ENCODE measurements at regions not wholly inside any gene's neighbourhood (a gene's known extent, or its start where the extent isn't known, plus 50 kb on each side); places are given as distances from the start of the nearest gene placed in this dataset.

GRCh38 chr22:27088026-27088425 lies 430.6 kb downstream of the MIAT start:
- TF ChIP-seq JUND (IDR thresholded peaks at IDR 0.05; ENCODE audit: low read depth), result no peak
- no peak for DNase-seq (ENCODE audit: low read depth in 1 of 2, low spot score in 1 of 2)
- in situ Hi-C loops (cut with HindIII; ENCODE audit: low pct_unique_long_range_greater_than_20kb, low sequenced_read_pairs), result no loop called here

GRCh38 chr22:27089264-27089663 lies 431.9 kb downstream of the MIAT start:
- DNase-seq (ENCODE audit: low read depth in 1 of 2, low spot score in 1 of 2), result no peak
- no peak for TF ChIP-seq JUND (IDR thresholded peaks at IDR 0.05; ENCODE audit: low read depth)
- in situ Hi-C loops (cut with HindIII; ENCODE audit: low pct_unique_long_range_greater_than_20kb, low sequenced_read_pairs), result no loop called here

- no peak for TF ChIP-seq JUND (IDR thresholded peaks at IDR 0.05; ENCODE audit: low read depth)
- in situ Hi-C loops (cut with HindIII; ENCODE audit: low pct_unique_long_range_greater_than_20kb, low sequenced_read_pairs), result no loop called here
- no peak for DNase-seq (ENCODE audit: low read depth in 1 of 2, low spot score in 1 of 2)
These were observed 433.2 kb downstream of the MIAT start for GRCh38 chr22:27090611-27091011.

GRCh38 chr22:27093422-27093821 lies 436.0 kb downstream of the MIAT start:
- no peak for TF ChIP-seq JUND (IDR thresholded peaks at IDR 0.05; ENCODE audit: low read depth)
- no peak for DNase-seq (ENCODE audit: low read depth in 1 of 2, low spot score in 1 of 2)
- in situ Hi-C loops (cut with HindIII; ENCODE audit: low pct_unique_long_range_greater_than_20kb, low sequenced_read_pairs), result no loop called here

- DNase-seq (ENCODE audit: low read depth in 1 of 2, low spot score in 1 of 2), result no peak
- no peak for TF ChIP-seq JUND (IDR thresholded peaks at IDR 0.05; ENCODE audit: low read depth)
- in situ Hi-C loops (cut with HindIII; ENCODE audit: low pct_unique_long_range_greater_than_20kb, low sequenced_read_pairs), result no loop called here
These were observed 437.4 kb downstream of the MIAT start for GRCh38 chr22:27094633-27095308.

GRCh38 chr22:27097506-27097905 lies 440.1 kb downstream of the MIAT start:
- no peak for DNase-seq (ENCODE audit: low read depth in 1 of 2, low spot score in 1 of 2)
- TF ChIP-seq JUND (IDR thresholded peaks at IDR 0.05; ENCODE audit: low read depth), result no peak
- in situ Hi-C loops (cut with HindIII; ENCODE audit: low pct_unique_long_range_greater_than_20kb, low sequenced_read_pairs), result no loop called here

- DNase-seq (ENCODE audit: low read depth in 1 of 2, low spot score in 1 of 2), result no peak
- in situ Hi-C loops (cut with HindIII; ENCODE audit: low pct_unique_long_range_greater_than_20kb, low sequenced_read_pairs), result no loop called here
- TF ChIP-seq JUND (IDR thresholded peaks at IDR 0.05; ENCODE audit: low read depth), result no peak
These were observed 440.5 kb downstream of the MIAT start for GRCh38 chr22:27097933-27098332.

GRCh38 chr22:27099946-27100722 lies 442.7 kb downstream of the MIAT start:
- TF ChIP-seq JUND (IDR thresholded peaks at IDR 0.05; ENCODE audit: low read depth), result no peak
- in situ Hi-C loops (cut with HindIII; ENCODE audit: low pct_unique_long_range_greater_than_20kb, low sequenced_read_pairs), result no loop called here
- no peak for DNase-seq (ENCODE audit: low read depth in 1 of 2, low spot score in 1 of 2)

GRCh38 chr22:27100789-27101188 lies 443.4 kb downstream of the MIAT start:
- in situ Hi-C loops (cut with HindIII; ENCODE audit: low pct_unique_long_range_greater_than_20kb, low sequenced_read_pairs), result no loop called here
- DNase-seq (ENCODE audit: low read depth in 1 of 2, low spot score in 1 of 2), result no peak
- TF ChIP-seq JUND (IDR thresholded peaks at IDR 0.05; ENCODE audit: low read depth), result no peak

GRCh38 chr22:27101288-27101687 lies 443.9 kb downstream of the MIAT start:
- DNase-seq (ENCODE audit: low read depth in 1 of 2, low spot score in 1 of 2), result no peak
- in situ Hi-C loops (cut with HindIII; ENCODE audit: low pct_unique_long_range_greater_than_20kb, low sequenced_read_pairs), result no loop called here

GRCh38 chr22:27104449-27104848 lies 447.1 kb downstream of the MIAT start:
- in situ Hi-C loops (cut with HindIII; ENCODE audit: low pct_unique_long_range_greater_than_20kb, low sequenced_read_pairs), result no loop called here
- no peak for DNase-seq (ENCODE audit: low read depth in 1 of 2, low spot score in 1 of 2)

More at GRCh38 chr22:27101288-27101687, 443.9 kb downstream of the MIAT start:
- no peak for TF ChIP-seq JUND (IDR thresholded peaks at IDR 0.05; ENCODE audit: low read depth)

GRCh38 chr22:27105142-27106025 lies 448.0 kb downstream of the MIAT start:
- no peak for TF ChIP-seq JUND (IDR thresholded peaks at IDR 0.05; ENCODE audit: low read depth)
- DNase-seq (ENCODE audit: low read depth in 1 of 2, low spot score in 1 of 2), result no peak
- in situ Hi-C loops (cut with HindIII; ENCODE audit: low pct_unique_long_range_greater_than_20kb, low sequenced_read_pairs), result no loop called here

More at GRCh38 chr22:27104449-27104848, 447.1 kb downstream of the MIAT start:
- TF ChIP-seq JUND (IDR thresholded peaks at IDR 0.05; ENCODE audit: low read depth), result no peak
